Right atrium auricular region (tissue), 2 donors: ENCODE measurements at regions not wholly inside any gene's neighbourhood (a gene's known extent, or its start where the extent isn't known, plus 50 kb on each side); places are given as distances from the start of the nearest gene placed in this dataset.
A peak's percentile ranks its signal among the peaks of the same experiment; 100 is the strongest.

Experiments
- DNase-seq: peaks from one replicate; pipeline ENCODE4 v3.0.0-alpha.2; 2019; ENCODE audit warnings: low spot score
- H3K27ac ChIP-seq, 2 donors: fragments of 200-600 bp; sonication (generic); 1 replicate in 1 of 2; 2 replicates in 1 of 2; pipeline ENCODE4 v1.5.1; 2016 to 2019
- H3K27me3 ChIP-seq, 2 donors: fragments of 200-600 bp; sonication (generic); one replicate each; pipeline versions ENCODE4 v1.5.1 to v1.6.0; 2017 to 2019
- H3K36me3 ChIP-seq: fragments of 200-600 bp; sonication (generic); one replicate; pipeline ENCODE4 v1.5.1; 2016
- H3K4me1 ChIP-seq, 2 donors: fragments of 200-600 bp; sonication (generic); one replicate each; pipeline versions ENCODE4 v1.5.1 to v1.6.0; 2017 to 2019
- H3K4me3 ChIP-seq, 2 donors: fragments of 200-600 bp; sonication (generic); 1 replicate in 1 of 2; 2 replicates in 1 of 2; pipeline ENCODE4 v1.5.1; 2017 to 2019; ENCODE audit warnings: mild to moderate bottlenecking in 1 of 2, moderate library complexity in 1 of 2
- H3K9me3 ChIP-seq, 2 donors: fragments of 200-600 bp; sonication (generic); one replicate each; pipeline ENCODE4 v1.5.1; 2019
- CTCF ChIP-seq, 2 donors: fragments of 200-600 bp; sonication (generic); IDR thresholded peaks; one replicate each; pipeline ENCODE4 v1.5.1; 2019; ENCODE audit warnings: antibody characterized with exemption in 2 of 2

GRCh38 chr10:43819464-43820230 is 171.0 kb upstream of the ZNF32 start:
- Histone ChIP-seq H3K36me3 (no peaks in the 10 kb centered on the region), H3K27me3 (no peaks in the 10 kb centered on the region), H3K9me3 (no peaks in the 10 kb centered on the region), H3K4me1 (peaks cover 0 to 46% of the 10 kb centered on the region in 2 donors), H3K4me3 (no peak overlapping the region), H3K27ac (no peak overlapping the region)
- DNase-seq: no peak
- TF ChIP-seq CTCF (IDR thresholded peaks at IDR 0.05): no peak

GRCh38 chr10:43818687-43819086 is 170.0 kb upstream of the ZNF32 start:
- Histone ChIP-seq H3K27ac (no peak overlapping the region), H3K36me3 (no peaks in the 10 kb centered on the region), H3K4me1 (peaks cover 0 to 40% of the 10 kb centered on the region in 2 donors), H3K9me3 (no peaks in the 10 kb centered on the region), H3K4me3 (no peak overlapping the region), H3K27me3 (no peaks in the 10 kb centered on the region)
- no peak for DNase-seq
- TF ChIP-seq CTCF (IDR thresholded peaks at IDR 0.05): no peak

GRCh38 chr10:43817368-43817767 is 168.7 kb upstream of the ZNF32 start:
- no peak for DNase-seq
- Histone ChIP-seq H3K4me1 (peaks cover 0 to 31% of the 10 kb centered on the region in 2 donors), H3K9me3 (no peaks in the 10 kb centered on the region), H3K27ac (peak overlapping the region; percentile 17 to 68), H3K36me3 (no peaks in the 10 kb centered on the region), H3K4me3 (no peak overlapping the region), H3K27me3 (no peaks in the 10 kb centered on the region)
- no peak for TF ChIP-seq CTCF (IDR thresholded peaks at IDR 0.05)

GRCh38 chr10:43816351-43817321 is 168.0 kb upstream of the ZNF32 start:
- Histone ChIP-seq H3K9me3 (no peaks in the 10 kb centered on the region), H3K27ac (peak overlapping the region; percentile 17 to 68), H3K27me3 (no peaks in the 10 kb centered on the region), H3K4me1 (peaks cover 0 to 34% of the 10 kb centered on the region in 2 donors), H3K36me3 (no peaks in the 10 kb centered on the region), H3K4me3 (no peak overlapping the region)
- no peak for DNase-seq
- TF ChIP-seq CTCF (IDR thresholded peaks at IDR 0.05): no peak

GRCh38 chr10:43815181-43815885 is 166.7 kb upstream of the ZNF32 start:
- Histone ChIP-seq H3K4me1 (peaks cover 0 to 35% of the 10 kb centered on the region in 2 donors), H3K27ac (peak overlapping the region in 1 of 2 donors; percentile 68)

More at GRCh38 chr10:43815181-43815885, 166.7 kb upstream of the ZNF32 start:
- no peaks in the 10 kb centered on the region for H3K27me3 ChIP-seq
- no peaks in the 10 kb centered on the region for H3K36me3 ChIP-seq
- H3K9me3 ChIP-seq: no peaks in the 10 kb centered on the region
- no peak overlapping the region for H3K4me3 ChIP-seq
- no peak for TF ChIP-seq CTCF (IDR thresholded peaks at IDR 0.05)
- DNase-seq: no peak
